Epithelial cell of proximal tubule (primary cell): ENCODE measurements at regions not wholly inside any gene's neighbourhood (a gene's known extent, or its start where the extent isn't known, plus 50 kb on each side); places are given as distances from the start of the nearest gene placed in this dataset.

ENCODE experiments used
- DNase-seq: peaks from one replicate; pipeline ENCODE4 v3.0.0-alpha.2; 2011; ENCODE audit warnings: low read depth
- H3K4me3 ChIP-seq: 2 replicates; pipeline ENCODE4 v1.5.1; 2011; ENCODE audit warnings: low read depth, mild to moderate bottlenecking, low read length
- TF ChIP-seq, protein P1 (sequence below): conservative IDR thresholded peaks from 2 replicates; pipeline ENCODE4 v1.5.1; 2012; ENCODE audit warnings: low read depth, mild to moderate bottlenecking, low read length

DNA sequence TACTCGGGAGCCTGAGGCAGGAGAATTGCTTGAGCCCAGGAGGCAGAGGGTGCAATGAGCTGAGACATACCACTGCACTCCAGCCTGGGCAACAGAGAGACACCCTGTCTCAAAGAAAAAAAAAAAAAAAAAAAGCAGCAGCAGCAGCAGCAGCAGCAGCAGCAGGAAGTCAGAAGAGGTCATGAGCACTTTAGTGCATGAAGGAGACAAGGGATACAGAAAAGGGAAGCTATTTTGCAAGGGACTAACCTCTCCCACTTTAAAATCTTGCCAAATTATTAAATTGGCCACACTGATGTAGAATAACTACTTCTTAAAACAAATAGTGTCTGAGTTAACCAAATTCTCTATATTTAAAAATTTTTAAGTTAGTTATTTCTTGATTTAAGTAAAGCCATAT is 113.4 kb upstream of the PDE1A start:
- no peak for DNase-seq
- no peak overlapping the region for H3K4me3 ChIP-seq
- TF ChIP-seq, protein P1, sequence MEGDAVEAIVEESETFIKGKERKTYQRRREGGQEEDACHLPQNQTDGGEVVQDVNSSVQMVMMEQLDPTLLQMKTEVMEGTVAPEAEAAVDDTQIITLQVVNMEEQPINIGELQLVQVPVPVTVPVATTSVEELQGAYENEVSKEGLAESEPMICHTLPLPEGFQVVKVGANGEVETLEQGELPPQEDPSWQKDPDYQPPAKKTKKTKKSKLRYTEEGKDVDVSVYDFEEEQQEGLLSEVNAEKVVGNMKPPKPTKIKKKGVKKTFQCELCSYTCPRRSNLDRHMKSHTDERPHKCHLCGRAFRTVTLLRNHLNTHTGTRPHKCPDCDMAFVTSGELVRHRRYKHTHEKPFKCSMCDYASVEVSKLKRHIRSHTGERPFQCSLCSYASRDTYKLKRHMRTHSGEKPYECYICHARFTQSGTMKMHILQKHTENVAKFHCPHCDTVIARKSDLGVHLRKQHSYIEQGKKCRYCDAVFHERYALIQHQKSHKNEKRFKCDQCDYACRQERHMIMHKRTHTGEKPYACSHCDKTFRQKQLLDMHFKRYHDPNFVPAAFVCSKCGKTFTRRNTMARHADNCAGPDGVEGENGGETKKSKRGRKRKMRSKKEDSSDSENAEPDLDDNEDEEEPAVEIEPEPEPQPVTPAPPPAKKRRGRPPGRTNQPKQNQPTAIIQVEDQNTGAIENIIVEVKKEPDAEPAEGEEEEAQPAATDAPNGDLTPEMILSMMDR, result no peak

- TF ChIP-seq, protein P1, result no peak
- no peak overlapping the region for H3K4me3 ChIP-seq
- no peak for DNase-seq
These were observed 114.4 kb upstream of the PDE1A start for GRCh38 chr2:182541268-182541667.

- no peak for DNase-seq
- no peak overlapping the region for H3K4me3 ChIP-seq
- TF ChIP-seq, protein P1, result no peak
These were observed 115.8 kb upstream of the PDE1A start for GRCh38 chr2:182542501-182543258.

DNA sequence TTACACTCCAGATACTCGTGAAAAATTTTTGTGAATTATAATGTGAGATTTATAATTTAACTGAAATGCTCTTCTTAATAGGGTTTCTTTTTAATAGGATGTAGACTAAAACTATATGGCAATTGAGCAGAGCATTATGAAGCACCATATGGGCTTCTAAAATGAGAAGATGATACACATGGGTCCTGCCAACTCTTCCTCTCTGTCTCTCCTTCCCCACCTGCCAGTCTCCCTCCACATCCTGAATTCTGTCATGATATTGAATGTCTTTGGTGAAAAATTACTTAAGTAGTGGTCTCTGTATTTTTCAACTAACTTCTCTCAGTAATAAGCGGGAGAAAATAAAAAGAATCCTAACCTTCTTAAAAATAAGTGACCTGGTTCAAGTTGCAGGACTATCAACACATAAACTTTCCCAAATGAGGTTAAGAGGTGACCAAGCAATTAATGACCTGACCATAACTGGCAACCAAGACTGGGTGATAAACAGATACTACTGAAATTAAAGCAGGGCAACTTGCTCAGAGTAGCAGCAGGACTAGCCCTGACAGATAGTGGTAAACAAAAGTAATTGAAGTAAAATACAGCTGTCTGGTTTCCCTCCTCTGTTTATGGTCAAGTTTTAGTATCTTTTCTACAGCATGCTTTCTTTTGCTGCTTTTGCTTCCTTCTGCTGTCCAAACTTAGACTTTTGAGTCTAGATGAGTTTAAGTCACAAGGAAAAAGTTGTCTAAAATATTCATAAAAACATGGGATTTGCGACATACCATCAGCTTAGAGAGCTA is 117.1 kb upstream of the PDE1A start:
- DNase-seq, result no peak
- TF ChIP-seq, protein P1, result no peak
- H3K4me3 ChIP-seq, result no peak overlapping the region

DNA sequence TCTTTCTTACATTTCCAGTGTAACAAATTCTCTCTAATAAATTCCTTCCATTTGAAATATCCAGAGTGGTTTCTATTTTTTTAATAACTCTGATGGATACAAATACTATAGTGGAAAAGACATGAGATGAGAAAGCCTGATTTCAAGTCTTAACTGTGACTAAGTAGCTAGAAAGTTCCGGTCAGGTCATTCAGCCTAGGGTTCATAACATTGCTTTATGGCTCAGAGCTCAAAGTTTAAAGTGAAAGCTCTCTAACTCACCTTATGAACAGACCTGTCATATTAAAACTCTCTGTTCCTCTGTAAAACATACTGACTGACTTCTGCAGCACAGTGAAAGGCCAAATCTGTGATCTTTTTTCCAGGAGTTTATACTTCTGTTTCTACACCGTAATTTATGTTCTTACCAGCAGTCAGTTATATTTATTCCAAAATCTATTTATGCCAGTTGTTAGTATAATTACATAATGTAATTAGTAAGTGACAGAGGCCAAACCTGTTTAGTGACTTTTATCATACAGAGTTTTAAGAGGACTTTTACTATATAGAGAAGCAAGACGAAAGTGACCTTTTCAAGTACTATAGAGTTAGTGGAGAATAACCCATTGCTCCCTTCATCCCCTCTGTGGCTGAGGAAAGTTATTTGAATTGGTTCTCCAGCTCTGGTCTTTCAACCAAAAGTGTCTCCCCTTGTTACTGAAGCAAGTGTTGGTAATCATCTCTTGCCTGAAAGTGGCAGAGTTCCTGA is 118.8 kb upstream of the PDE1A start:
- TF ChIP-seq, protein P1, result no peak
- H3K4me3 ChIP-seq, result no peak overlapping the region
- no peak for DNase-seq

DNA sequence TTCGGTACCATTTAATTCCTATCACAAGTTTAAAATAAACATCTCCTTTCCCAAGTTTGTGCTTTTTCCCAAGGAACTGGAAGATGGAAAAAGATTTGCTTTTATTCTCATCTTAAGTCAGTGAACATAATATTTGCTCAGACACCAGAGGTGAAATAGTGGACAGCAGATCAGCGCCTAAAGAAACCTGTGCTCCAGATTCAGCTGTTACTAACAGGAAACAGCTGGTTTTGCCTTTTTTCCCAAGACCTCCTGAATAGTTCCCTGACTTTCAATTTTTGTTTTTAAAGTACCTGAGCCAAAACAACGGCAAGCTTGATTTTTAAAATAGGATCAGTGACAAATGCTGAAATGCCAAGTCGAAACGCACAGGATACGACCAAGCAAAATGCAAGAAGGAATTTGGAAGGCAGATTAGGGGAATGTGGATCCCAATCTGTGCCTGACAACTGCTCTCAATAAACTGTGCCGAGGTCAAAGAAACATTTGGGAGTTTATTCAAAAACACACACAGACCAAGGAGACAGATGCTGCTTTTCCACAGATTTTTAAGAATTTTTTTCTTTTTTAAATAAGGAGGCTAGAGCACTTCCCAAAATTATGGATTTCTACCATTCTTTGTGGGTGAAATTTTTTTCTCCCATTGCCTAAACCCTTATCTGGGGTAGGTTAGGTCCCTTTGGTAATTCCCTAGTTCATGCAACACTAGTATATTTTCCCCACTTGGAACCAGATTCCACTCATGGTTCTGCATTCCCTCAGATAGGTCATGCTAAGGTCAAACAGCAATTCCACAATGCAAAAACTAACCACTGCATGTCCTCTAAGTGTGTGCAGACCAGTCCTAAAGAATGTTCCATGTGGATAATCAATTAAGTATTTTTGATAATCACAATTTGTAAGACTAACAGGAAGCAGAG is 121.5 kb upstream of the PDE1A start:
- no peak overlapping the region for H3K4me3 ChIP-seq
- TF ChIP-seq, protein P1, result no peak
- no peak for DNase-seq
